ENCODE measurements at regions not wholly inside any gene's neighbourhood (a gene's known extent, or its start where the extent isn't known, plus 50 kb on each side); places are given as distances from the start of the nearest gene placed in this dataset.

- TF ChIP-seq SP4 (IDR thresholded peaks at IDR 0.05; ENCODE audit: low read length) = no peak
- TF ChIP-seq EGR1 (IDR thresholded peaks at IDR 0.05; ENCODE audit: borderline replicate concordance, low read depth, low read length) = no peak
- TF ChIP-seq RXRA (IDR thresholded peaks at IDR 0.05; ENCODE audit: insufficient read depth, low read depth, low read length) = no peak
- TF ChIP-seq NANOG (IDR thresholded peaks at IDR 0.05; ENCODE audit: insufficient read depth, low read depth, low read length, poor library complexity, severe bottlenecking) = no peak
Observed at GRCh38 chr11:10926801-10927211, 69.0 kb upstream of the ZBED5 start (continued).

All from H1 (cell line).